Type B pancreatic cell (in vitro differentiated cells): ENCODE measurements at regions not wholly inside any gene's neighbourhood (a gene's known extent, or its start where the extent isn't known, plus 50 kb on each side); places are given as distances from the start of the nearest gene placed in this dataset.
A peak's percentile ranks its signal among the peaks of the same experiment; 100 is the strongest.

Experiments
- DNase-seq: peaks from one replicate; pipeline ENCODE4 v3.0.0; 2021; ENCODE audit warnings: mixed read lengths; ENCODE audit not compliant: unreplicated experiment; ENCODE audit errors: extremely low spot score
- H3K27ac Mint-ChIP-seq: 2 replicates; pipeline ENCODE4 v1.8.0; 2021; ENCODE audit warnings: mild to moderate bottlenecking, mixed read lengths
- H3K27me3 Mint-ChIP-seq: 2 replicates; pipeline ENCODE4 v1.8.0; 2021; ENCODE audit warnings: mixed read lengths
- H3K36me3 Mint-ChIP-seq: 2 replicates; pipeline ENCODE4 v1.8.0; 2021; ENCODE audit warnings: mixed read lengths
- H3K4me1 Mint-ChIP-seq: one replicate; pipeline ENCODE4 v1.8.0; 2021; ENCODE audit warnings: mixed read lengths; ENCODE audit not compliant: unreplicated experiment
- H3K4me3 Mint-ChIP-seq: 2 replicates; pipeline ENCODE4 v1.8.0; 2021; ENCODE audit warnings: mild to moderate bottlenecking, mixed read lengths
- H3K9me3 Mint-ChIP-seq: 2 replicates; pipeline ENCODE4 v1.8.0; 2021; ENCODE audit warnings: mixed read lengths
- CTCF ChIP-seq: fragments of 200-600 bp; sonication (generic); conservative IDR thresholded peaks from 2 replicates; pipeline ENCODE4 v1.5.0; 2021; ENCODE audit warnings: antibody characterized with exemption, mild to moderate bottlenecking

- H3K27me3 Mint-ChIP-seq: no peaks in the 10 kb centered on the region
- H3K4me3 Mint-ChIP-seq: no peak overlapping the region
- no peak for DNase-seq
- peaks cover 4% of the 10 kb centered on the region for H3K9me3 Mint-ChIP-seq
- peak overlapping the region; percentile 98 for H3K27ac Mint-ChIP-seq
- H3K4me1 Mint-ChIP-seq: peaks cover 29% of the 10 kb centered on the region
- no peak for TF ChIP-seq CTCF
- H3K36me3 Mint-ChIP-seq: no peaks in the 10 kb centered on the region
Observed at GRCh38 chr6:81940451-81940985, 188.0 kb upstream of the TENT5A start.

GRCh38 chr6:81939766-81940165, 187.3 kb upstream of the TENT5A start:
- peak overlapping the region; percentile 76 for H3K4me3 Mint-ChIP-seq
- peak overlapping the region; percentile 98 for H3K27ac Mint-ChIP-seq
- H3K9me3 Mint-ChIP-seq: peaks cover 4% of the 10 kb centered on the region
- H3K27me3 Mint-ChIP-seq: no peaks in the 10 kb centered on the region
- TF ChIP-seq CTCF: no peak
- H3K36me3 Mint-ChIP-seq: no peaks in the 10 kb centered on the region
- no peak for DNase-seq
- H3K4me1 Mint-ChIP-seq: peaks cover 29% of the 10 kb centered on the region

DNA sequence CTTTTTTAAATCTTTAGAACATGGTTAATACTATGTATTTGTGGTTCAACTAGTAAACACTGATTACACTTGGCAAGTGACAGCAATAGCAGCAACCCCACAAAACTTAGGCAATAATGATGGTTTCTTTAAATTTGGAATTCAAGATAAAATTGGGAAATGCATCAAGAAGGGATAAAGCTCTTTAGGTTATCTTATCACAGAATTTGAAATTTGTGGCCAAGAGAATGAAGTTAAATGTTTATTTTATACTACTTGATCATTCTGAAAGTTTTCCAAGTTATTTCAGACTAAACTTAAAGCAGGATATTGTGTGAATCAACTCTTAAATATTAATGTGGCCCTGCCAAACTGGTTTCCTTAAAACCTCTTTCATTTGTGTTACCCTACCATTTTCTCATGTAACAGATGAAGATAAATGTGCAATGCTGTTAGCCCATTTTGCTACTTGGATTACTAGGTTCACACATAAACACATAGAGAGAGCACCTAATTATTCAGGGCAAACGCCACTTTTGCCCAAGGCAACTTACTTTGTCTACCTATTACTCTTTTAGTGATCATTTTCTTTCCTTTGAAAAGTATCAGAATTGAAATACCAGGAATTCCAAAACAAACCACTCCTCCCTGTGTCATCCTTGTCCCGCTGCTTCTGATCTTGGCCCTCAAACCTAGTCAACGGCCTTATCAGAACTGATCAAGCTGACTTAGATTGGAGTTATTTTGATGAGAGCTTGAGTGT, 186.7 kb upstream of the TENT5A start:
- Mint-ChIP-seq H3K36me3 (no peaks in the 10 kb centered on the region), H3K4me1 (peaks cover 29% of the 10 kb centered on the region), H3K9me3 (peaks cover 4% of the 10 kb centered on the region), H3K27ac (peak overlapping the region; percentile 98), H3K4me3 (peak overlapping the region; percentile 76), H3K27me3 (no peaks in the 10 kb centered on the region)
- no peak for DNase-seq
- no peak for TF ChIP-seq CTCF

GRCh38 chr6:81938014-81938856, 185.8 kb upstream of the TENT5A start:
- Mint-ChIP-seq H3K9me3 (peaks cover 4% of the 10 kb centered on the region), H3K4me1 (peaks cover 29% of the 10 kb centered on the region), H3K4me3 (peak overlapping the region; percentile 76), H3K36me3 (no peaks in the 10 kb centered on the region), H3K27ac (peak overlapping the region; percentile 98), H3K27me3 (no peaks in the 10 kb centered on the region)
- DNase-seq: no peak
- TF ChIP-seq CTCF: no peak

- peaks cover 4% of the 10 kb centered on the region for H3K9me3 Mint-ChIP-seq
- no peak for DNase-seq
- peak overlapping the region; percentile 76 for H3K4me3 Mint-ChIP-seq
- no peak for TF ChIP-seq CTCF
- H3K36me3 Mint-ChIP-seq: no peaks in the 10 kb centered on the region
- H3K4me1 Mint-ChIP-seq: peaks cover 29% of the 10 kb centered on the region
- no peaks in the 10 kb centered on the region for H3K27me3 Mint-ChIP-seq
- H3K27ac Mint-ChIP-seq: peak overlapping the region; percentile 98
Observed at GRCh38 chr6:81937296-81937937, 184.9 kb upstream of the TENT5A start.
